GM18505 (cell line): ENCODE measurements at regions not wholly inside any gene's neighbourhood (a gene's known extent, or its start where the extent isn't known, plus 50 kb on each side); places are given as distances from the start of the nearest gene placed in this dataset.

Experiments used
- ATAC-seq: cut with Tn5 transposase; IDR thresholded peaks from one replicate; pipeline ENCODE4 v1.9.1; 2021; ENCODE audit not compliant: unreplicated experiment
- POLR2A ChIP-seq: IDR thresholded peaks from 4 replicates; pipeline ENCODE4 v1.6.1; 2011; ENCODE audit warnings: borderline replicate concordance; ENCODE audit not compliant: insufficient read depth, insufficient read length; ENCODE audit errors: extremely low read depth

- no peak for TF ChIP-seq POLR2A
- ATAC-seq, result no peak
Observed at GRCh38 chr2:60159519-60159918, 393.9 kb downstream of the BCL11A start.

DNA sequence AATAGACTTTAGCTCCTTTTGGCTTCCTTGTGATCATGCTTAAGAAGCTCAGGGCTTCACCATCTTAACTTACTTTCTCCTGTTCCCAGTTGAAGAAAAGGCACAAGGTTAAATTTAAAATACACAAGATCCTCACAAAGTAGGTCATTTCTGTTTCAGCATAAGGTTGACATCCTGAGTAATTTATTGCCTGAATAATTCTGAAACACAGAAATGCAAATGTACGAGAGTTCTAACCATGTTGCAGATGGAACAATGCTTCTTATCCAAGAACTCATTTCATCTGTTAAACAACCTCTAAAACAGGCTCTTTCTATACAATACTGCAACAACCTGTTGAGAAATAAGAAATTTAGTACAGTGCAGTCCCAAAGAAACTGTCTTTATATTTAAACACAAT lies 395.2 kb downstream of the BCL11A start:
- TF ChIP-seq POLR2A, result no peak
- ATAC-seq, result no peak

GRCh38 chr2:60157283-60157682 lies 396.2 kb downstream of the BCL11A start:
- ATAC-seq, result no peak
- no peak for TF ChIP-seq POLR2A

- no peak for ATAC-seq
- no peak for TF ChIP-seq POLR2A
Observed at GRCh38 chr2:60154142-60154541, 399.3 kb downstream of the BCL11A start.

- no peak for ATAC-seq
- TF ChIP-seq POLR2A, result no peak
Observed at GRCh38 chr2:60152226-60152833, 401.1 kb downstream of the BCL11A start.

GRCh38 chr2:60149176-60149575 lies 404.3 kb downstream of the BCL11A start:
- TF ChIP-seq POLR2A, result no peak
- no peak for ATAC-seq

- ATAC-seq, result no peak
Observed at GRCh38 chr2:60148716-60149115, 404.7 kb downstream of the BCL11A start.

DNA sequence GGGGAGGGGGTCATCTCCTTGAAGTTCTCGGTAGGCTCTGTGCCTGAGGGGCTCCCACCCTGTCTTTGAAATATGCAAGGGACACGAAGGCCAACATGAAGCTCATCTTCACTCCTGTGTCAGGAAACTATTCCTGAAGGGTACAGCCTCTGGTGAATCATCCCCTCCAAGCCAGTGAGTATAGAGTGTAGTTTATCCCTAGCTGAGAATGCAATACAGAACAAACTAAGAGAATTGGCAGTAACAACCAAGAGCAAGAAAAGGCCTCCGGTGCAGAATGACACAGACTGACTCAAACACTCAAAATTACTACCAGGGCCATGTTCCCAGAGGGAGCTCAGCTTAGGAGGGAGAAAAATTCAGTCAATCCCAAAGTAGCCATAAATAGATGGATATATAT lies 413.3 kb downstream of the BCL11A start:
- no peak for ATAC-seq
- TF ChIP-seq POLR2A, result no peak

More at GRCh38 chr2:60148716-60149115, 404.7 kb downstream of the BCL11A start:
- TF ChIP-seq POLR2A, result no peak

DNA sequence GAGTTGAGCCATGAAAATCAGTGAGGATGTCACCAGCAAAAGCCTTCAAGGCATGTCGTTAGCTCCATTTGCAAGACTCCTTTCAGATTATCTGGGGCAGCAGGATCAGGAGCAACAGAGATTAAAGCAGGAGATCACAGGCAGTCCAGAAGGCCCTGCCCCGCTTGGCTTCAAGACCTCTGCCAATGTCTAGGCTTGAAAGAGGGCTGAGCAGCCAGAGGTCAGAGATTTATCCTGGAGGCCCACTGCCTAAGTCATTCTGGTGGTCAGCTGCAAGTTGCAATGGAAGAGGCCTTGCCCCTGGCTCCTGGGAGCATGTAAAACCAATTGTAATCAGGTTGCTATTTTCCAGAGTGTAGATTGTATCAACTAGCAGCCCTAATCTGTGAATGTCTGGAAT lies 416.5 kb downstream of the BCL11A start:
- TF ChIP-seq POLR2A, result no peak
- ATAC-seq, result no peak

DNA sequence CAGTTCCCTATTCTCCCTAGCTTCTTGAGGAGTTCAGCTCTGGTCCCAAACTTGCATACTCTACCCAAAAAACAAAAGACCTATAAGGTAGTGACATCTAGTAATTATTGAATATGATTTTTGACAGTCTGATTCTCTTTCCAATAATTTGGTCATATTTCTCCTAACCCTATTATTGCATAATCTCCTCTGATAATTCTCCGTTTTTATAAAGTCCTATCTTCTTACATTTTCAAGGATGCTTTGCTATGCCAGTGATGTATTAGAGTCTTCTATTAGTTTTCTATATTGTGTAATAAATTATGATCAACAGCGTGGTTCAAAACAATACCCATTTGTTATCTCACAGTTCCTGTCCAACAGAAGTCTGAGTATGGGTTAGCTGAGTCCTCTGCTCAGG lies 426.3 kb downstream of the BCL11A start:
- TF ChIP-seq POLR2A, result no peak
- ATAC-seq, result no peak

- ATAC-seq, result no peak
- no peak for TF ChIP-seq POLR2A
Observed at GRCh38 chr2:60125611-60126426, 427.6 kb downstream of the BCL11A start.

GRCh38 chr2:60119778-60120177 lies 433.7 kb downstream of the BCL11A start:
- no peak for ATAC-seq
- TF ChIP-seq POLR2A, result no peak

- ATAC-seq, result no peak
- no peak for TF ChIP-seq POLR2A
Observed at GRCh38 chr2:60118917-60119316, 434.5 kb downstream of the BCL11A start.

- no peak for TF ChIP-seq POLR2A
Observed at GRCh38 chr2:60118061-60118460, 435.4 kb downstream of the BCL11A start.

DNA sequence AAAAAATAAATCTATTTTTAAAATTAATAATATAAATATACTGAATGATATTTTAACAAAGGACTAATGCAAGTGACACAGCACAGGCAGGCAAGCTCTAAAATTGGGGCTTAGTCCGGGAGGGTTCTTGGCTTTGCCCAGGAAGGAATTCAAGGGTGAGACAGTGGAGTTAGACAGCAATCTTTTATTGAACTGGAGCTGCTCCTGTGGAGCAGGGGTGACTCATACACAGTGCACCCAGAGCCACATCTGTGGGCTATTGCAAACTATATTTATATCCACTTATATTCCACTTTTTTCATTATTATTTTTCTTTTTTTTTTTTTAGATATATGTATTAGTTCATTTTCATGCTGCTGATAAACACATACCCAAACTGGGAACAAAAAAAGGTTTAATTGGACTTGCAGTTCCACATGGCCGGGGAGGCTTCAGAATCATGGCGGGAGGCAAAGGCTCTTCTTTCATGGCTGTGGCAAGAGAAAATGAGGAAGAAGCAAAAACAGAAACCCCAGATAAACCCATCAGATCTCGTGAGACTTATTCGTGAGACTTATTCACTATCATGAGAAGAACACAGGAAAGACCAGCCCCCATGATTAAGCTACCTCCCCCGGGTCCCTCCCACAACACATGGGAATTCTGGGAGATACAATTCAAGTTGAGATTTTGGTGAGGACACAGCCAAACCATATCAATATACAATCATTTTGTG lies 437.1 kb downstream of the BCL11A start:
- no peak for ATAC-seq
- TF ChIP-seq POLR2A, result no peak

More at GRCh38 chr2:60118061-60118460, 435.4 kb downstream of the BCL11A start:
- no peak for ATAC-seq

DNA sequence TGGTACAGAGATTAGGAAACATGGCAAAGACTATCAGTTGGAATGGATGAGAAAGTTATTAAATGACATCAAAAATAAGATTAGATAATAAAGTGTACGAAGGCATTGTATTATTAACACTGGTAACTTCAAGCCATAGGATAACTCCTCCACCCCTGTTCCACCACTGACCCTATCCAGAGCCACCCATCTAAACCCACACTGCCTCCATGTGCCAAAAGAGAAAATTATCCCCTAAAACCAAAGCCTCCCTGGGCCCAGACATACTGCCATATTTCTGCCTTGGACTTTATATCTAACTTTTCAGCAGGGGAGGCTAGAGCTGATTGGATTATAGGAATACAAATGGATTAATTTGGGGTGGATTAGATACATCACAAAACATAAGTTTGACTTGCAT lies 443.7 kb downstream of the BCL11A start:
- ATAC-seq, result no peak
- no peak for TF ChIP-seq POLR2A
